ENCODE measurements at regions not wholly inside any gene's neighbourhood (a gene's known extent, or its start where the extent isn't known, plus 50 kb on each side); places are given as distances from the start of the nearest gene placed in this dataset.

DNA sequence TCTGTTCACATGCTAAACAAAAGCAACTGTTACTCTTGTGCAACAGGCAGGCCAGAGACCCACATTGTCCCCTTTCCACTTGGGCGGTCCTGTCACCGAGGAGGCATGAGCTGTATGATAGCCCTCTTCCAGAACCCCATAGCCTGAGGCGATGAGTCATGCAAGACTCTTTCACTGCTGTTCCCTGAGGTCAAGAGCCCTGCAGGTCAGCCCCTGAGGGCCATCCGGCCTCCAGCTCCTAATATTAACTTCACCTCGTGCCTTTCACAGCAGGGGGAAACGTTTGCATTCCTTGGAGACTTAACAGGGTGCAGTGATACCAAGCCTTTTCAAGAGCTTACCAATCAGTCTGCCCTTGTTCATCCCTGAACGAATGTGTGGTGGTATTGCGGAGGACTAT, 253.3 kb upstream of the ECI2 start:
- TF ChIP-seq POLR2A (IDR thresholded peaks at IDR 0.05) = no peak
- TF ChIP-seq, protein P1, sequence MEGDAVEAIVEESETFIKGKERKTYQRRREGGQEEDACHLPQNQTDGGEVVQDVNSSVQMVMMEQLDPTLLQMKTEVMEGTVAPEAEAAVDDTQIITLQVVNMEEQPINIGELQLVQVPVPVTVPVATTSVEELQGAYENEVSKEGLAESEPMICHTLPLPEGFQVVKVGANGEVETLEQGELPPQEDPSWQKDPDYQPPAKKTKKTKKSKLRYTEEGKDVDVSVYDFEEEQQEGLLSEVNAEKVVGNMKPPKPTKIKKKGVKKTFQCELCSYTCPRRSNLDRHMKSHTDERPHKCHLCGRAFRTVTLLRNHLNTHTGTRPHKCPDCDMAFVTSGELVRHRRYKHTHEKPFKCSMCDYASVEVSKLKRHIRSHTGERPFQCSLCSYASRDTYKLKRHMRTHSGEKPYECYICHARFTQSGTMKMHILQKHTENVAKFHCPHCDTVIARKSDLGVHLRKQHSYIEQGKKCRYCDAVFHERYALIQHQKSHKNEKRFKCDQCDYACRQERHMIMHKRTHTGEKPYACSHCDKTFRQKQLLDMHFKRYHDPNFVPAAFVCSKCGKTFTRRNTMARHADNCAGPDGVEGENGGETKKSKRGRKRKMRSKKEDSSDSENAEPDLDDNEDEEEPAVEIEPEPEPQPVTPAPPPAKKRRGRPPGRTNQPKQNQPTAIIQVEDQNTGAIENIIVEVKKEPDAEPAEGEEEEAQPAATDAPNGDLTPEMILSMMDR (IDR thresholded peaks at IDR 0.05) = no peak

Data from body of pancreas (tissue), 4 donors.